GM19240 (cell line): ENCODE measurements at regions not wholly inside any gene's neighbourhood (a gene's known extent, or its start where the extent isn't known, plus 50 kb on each side); places are given as distances from the start of the nearest gene placed in this dataset.
"Not testable (repeated sequence)": the region's sequence is repeated elsewhere in the genome, so short reads cannot be mapped to it uniquely, and the experiment has no call there.

Source experiments
- DNase-seq: peaks from one replicate; pipeline ENCODE4 v3.0.0; 2011; ENCODE audit warnings: low spot score; ENCODE audit not compliant: insufficient read length

DNA sequence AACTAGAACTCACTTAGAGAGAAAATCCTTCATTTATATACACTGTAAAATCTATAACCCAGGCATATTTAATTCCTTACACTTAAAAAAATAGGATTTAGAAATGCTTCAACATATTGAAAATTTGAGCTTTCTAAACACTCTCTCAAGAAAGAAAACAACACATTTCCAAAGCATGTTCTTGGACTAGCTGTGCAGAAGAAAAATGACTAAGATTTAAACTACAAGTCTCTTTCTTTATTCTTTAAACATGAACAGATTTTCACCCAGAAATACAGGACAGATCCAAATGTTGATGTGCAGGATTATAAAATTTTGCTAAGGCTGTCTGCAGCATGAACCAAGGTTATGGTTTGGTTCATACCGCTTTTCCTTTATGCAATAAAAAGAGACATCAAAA, 77.7 kb upstream of the TUSC1 start:
- DNase-seq: no peak

DNA sequence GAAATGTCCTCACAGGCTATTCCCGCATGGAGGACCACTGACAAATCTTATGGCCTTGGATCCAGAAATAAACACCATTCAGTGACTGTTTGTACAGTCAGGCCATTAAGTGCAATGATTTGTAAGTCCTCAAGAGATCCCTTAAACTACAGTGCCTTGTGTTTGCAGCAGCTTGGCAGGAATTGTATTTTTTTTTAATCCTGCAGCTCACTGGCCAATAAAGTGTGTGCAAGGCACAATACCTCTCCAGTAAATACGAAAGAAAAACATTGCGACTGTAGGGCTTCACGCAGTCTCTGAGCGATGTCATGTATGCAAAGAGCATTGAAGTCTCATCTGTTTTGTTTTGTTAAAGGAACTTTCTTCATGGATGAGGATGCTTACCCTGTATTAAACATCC, 74.2 kb upstream of the TUSC1 start:
- no peak for DNase-seq

DNA sequence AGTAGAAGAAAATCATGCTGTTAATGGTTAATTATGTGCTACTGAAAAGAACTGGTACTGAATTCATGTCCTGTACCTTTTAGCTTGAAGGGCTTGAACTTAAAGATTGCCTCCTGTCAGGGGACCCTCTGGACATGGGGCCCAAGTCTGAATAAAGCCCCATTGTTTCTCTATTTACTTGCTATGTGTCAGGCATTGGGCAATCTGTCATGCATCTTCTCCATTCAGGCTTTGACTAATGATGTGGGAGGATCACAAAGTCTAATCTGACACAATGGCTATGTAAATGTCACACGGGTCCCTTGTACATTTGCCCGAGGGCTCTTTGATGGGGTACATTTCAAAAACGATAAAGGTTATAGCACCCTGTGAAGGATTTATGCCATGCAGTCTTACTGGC, 64.0 kb upstream of the TUSC1 start:
- DNase-seq: no peak

DNA sequence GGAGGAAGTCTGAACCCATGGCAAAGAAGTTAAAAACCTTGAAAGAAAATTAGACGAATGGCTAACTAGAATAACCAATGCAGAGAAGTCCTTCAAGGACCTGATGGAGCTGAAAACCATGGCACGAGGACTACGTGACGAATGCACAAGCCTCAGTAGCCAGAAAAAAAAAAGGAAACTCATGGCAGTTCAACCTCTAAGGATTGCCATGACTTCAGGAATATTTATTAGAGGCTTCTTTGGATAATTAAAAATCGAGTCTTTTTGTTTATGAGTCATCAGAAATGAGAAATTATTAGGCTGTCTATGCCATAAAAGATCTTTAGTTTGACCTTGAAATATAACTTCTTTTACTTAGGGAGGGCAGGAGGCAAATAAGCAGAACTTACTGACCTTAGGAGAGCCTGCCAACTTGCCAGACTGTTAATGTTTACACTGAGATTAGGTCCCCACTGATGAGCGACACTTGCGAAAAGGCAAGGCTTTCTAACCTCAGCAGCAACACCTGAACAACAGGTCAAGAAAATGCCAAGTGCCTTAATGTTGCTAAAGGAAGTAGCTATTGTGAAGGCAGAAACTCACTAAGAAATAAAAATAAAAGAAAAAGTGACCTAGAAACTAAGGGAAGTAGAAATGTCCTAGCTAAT, 55.2 kb upstream of the TUSC1 start:
- no peak for DNase-seq

DNA sequence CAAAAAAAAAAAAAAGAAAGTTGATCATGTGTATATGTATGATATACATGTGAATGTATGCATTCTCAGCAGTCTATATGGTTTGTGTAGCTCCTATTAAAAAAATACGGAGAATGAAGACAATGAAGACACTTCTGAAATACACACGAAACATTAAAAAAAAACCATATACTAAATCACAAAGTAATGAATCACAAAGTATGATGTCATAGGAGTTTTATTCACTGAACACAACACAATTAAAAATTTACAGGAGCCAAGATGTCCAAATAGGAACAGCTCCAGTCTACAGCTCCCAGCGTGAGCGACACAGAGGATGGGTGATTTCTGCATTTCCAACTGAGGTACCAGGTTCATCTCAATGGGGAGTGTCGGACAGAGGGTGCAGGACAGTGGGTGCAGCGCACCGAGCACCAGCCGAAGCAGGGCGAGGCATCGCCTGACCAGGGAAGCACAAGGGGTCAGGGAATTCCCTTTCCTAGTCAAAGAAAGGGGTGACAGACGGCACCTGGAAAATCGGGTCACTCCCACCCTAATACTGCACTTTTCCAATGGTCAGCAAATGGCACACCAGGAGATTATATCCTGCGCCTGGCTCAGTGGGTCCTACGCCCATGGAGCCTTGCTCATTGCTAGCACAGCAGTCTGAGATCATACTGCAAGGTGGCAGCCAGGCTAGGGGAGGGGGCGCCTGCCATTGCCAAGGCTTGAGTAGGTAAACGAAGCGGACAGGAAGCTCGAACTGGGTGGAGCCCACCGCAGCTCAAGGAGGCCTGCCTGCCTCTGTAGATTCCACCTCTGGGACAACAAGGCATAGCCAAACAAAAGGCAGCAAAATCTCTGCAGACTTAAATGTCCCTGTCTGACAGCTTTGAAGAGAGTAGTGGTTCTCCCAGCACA, 53.9 kb upstream of the TUSC1 start:
- DNase-seq: not testable (repeated sequence)
